ENCODE measurements at regions not wholly inside any gene's neighbourhood (a gene's known extent, or its start where the extent isn't known, plus 50 kb on each side); places are given as distances from the start of the nearest gene placed in this dataset.
"Not testable (repeated sequence)": the region's sequence is repeated elsewhere in the genome, so short reads cannot be mapped to it uniquely, and the experiment has no call there.

GRCh38 chr2:122022531-122022930, 267.1 kb downstream of the TSN start:
- DNase-seq, result no peak

- DNase-seq, result no peak
Observed at GRCh38 chr2:122023059-122023864, 267.8 kb downstream of the TSN start.

- DNase-seq, result no peak
Observed at GRCh38 chr2:122027510-122028217, 272.2 kb downstream of the TSN start.

GRCh38 chr2:122028371-122029100, 273.1 kb downstream of the TSN start:
- DNase-seq, result no peak

GRCh38 chr2:122029456-122029855, 274.0 kb downstream of the TSN start:
- no peak for DNase-seq

- DNase-seq, result no peak
Observed at GRCh38 chr2:122029945-122030344, 274.5 kb downstream of the TSN start.

GRCh38 chr2:122031544-122032263, 276.3 kb downstream of the TSN start:
- no peak for DNase-seq

- no peak for DNase-seq
Observed at GRCh38 chr2:122032264-122032645, 276.8 kb downstream of the TSN start.

GRCh38 chr2:122033778-122034177, 278.3 kb downstream of the TSN start:
- DNase-seq, result no peak

GRCh38 chr2:122034344-122034743, 278.9 kb downstream of the TSN start:
- DNase-seq, result no peak

GRCh38 chr2:122034777-122035176, 279.3 kb downstream of the TSN start:
- DNase-seq, result no peak

GRCh38 chr2:122038816-122039215, 283.4 kb downstream of the TSN start:
- not testable (repeated sequence) for DNase-seq

- DNase-seq, result no peak
Observed at GRCh38 chr2:122041455-122041854, 286.0 kb downstream of the TSN start.

GRCh38 chr2:122051659-122052058, 296.2 kb downstream of the TSN start:
- DNase-seq, result not testable (repeated sequence)

GRCh38 chr2:122055521-122055931, 300.1 kb downstream of the TSN start:
- no peak for DNase-seq

GRCh38 chr2:122056853-122057252, 301.4 kb downstream of the TSN start:
- no peak for DNase-seq

- DNase-seq, result no peak
Observed at GRCh38 chr2:122061206-122061605, 305.8 kb downstream of the TSN start.

GRCh38 chr2:122061831-122062230, 306.4 kb downstream of the TSN start:
- DNase-seq, result no peak

- DNase-seq, result no peak
Observed at GRCh38 chr2:122062506-122062905, 307.1 kb downstream of the TSN start.

- no peak for DNase-seq
Observed at GRCh38 chr2:122063716-122064115, 308.3 kb downstream of the TSN start.

- no peak for DNase-seq
Observed at GRCh38 chr2:122070241-122070731, 314.8 kb downstream of the TSN start.

GRCh38 chr2:122072666-122073065, 317.2 kb downstream of the TSN start:
- DNase-seq, result no peak

- DNase-seq, result no peak
Observed at GRCh38 chr2:122074201-122074600, 318.8 kb downstream of the TSN start.
